Fibroblast of pulmonary artery (primary cell): ENCODE measurements at regions not wholly inside any gene's neighbourhood (a gene's known extent, or its start where the extent isn't known, plus 50 kb on each side); places are given as distances from the start of the nearest gene placed in this dataset.
A peak's percentile ranks its signal among the peaks of the same experiment; 100 is the strongest.

Experiments used
- DNase-seq: peaks from one replicate; pipeline ENCODE4 v3.0.0-alpha.2; 2010; ENCODE audit warnings: low read depth
- H3K4me3 ChIP-seq: replicated peaks from 2 replicates; pipeline ENCODE4 v1.5.1; 2011; ENCODE audit warnings: low read depth, mild to moderate bottlenecking, control low read depth, low read length, moderate library complexity
- TF ChIP-seq, protein P1 (sequence below): IDR thresholded peaks from 2 replicates; pipeline ENCODE4 v1.5.1; 2011; ENCODE audit warnings: mild to moderate bottlenecking, control low read depth, low read length, inconsistent platforms; ENCODE audit errors: missing control alignments

DNA sequence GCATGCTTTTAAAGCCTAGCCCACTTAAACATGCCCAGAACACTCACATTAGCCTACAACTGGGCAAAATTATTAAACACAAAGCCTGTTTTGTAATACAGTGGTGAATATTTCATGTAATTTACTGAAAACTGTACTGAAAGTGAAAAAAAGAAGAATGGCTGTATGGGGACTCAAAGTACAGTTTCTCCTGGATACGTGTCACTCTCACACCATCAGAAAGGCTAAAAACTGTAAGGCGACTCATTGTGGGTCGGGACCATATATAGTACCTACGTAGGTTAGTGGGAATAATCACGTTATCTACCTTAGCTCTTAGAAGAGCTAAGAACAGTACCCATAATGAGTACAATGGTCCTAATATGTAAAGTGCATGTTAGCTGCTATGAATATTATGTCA is 80.2 kb upstream of the SPATA12 start:
- DNase-seq = no peak
- no peak overlapping the region for H3K4me3 ChIP-seq
- TF ChIP-seq, protein P1, sequence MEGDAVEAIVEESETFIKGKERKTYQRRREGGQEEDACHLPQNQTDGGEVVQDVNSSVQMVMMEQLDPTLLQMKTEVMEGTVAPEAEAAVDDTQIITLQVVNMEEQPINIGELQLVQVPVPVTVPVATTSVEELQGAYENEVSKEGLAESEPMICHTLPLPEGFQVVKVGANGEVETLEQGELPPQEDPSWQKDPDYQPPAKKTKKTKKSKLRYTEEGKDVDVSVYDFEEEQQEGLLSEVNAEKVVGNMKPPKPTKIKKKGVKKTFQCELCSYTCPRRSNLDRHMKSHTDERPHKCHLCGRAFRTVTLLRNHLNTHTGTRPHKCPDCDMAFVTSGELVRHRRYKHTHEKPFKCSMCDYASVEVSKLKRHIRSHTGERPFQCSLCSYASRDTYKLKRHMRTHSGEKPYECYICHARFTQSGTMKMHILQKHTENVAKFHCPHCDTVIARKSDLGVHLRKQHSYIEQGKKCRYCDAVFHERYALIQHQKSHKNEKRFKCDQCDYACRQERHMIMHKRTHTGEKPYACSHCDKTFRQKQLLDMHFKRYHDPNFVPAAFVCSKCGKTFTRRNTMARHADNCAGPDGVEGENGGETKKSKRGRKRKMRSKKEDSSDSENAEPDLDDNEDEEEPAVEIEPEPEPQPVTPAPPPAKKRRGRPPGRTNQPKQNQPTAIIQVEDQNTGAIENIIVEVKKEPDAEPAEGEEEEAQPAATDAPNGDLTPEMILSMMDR = no peak

DNA sequence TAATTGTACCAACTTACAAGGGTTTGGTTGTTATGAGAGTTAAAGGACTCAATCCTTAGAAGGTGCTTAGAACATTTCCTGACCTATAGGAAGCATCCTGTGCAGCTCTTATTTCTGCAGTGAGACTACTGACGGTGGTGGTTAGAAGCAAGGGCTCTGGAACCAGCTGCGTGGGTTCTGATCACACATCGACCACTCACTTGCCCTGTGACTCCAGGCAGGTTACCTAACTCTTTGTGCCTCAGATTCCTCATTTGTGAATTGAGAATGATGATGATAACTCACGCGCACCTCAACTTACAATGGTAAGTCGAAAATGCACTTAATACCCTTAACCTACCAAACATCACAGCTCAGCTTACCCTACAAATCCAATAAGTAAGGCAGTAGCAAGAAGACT is 80.7 kb upstream of the SPATA12 start:
- no peak for DNase-seq
- H3K4me3 ChIP-seq = no peak overlapping the region
- TF ChIP-seq, protein P1 = no peak

DNA sequence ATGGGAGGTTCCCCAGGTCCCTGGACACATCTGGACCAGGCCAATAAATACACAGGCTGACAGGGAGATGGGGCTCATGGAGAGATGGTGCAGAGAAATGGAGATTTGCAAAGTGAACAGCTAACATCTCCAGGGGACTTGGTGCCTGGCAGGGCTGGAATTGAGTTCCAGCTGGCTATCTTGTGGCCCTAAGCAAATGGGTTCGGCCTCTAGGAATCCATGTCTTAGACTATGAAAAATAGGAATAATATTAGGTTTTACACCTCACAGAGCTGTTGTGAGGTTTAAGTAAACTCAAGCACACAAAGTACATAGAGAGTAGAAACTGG is 82.9 kb upstream of the SPATA12 start:
- no peak for DNase-seq
- H3K4me3 ChIP-seq = no peak overlapping the region
- TF ChIP-seq, protein P1 = no peak

DNA sequence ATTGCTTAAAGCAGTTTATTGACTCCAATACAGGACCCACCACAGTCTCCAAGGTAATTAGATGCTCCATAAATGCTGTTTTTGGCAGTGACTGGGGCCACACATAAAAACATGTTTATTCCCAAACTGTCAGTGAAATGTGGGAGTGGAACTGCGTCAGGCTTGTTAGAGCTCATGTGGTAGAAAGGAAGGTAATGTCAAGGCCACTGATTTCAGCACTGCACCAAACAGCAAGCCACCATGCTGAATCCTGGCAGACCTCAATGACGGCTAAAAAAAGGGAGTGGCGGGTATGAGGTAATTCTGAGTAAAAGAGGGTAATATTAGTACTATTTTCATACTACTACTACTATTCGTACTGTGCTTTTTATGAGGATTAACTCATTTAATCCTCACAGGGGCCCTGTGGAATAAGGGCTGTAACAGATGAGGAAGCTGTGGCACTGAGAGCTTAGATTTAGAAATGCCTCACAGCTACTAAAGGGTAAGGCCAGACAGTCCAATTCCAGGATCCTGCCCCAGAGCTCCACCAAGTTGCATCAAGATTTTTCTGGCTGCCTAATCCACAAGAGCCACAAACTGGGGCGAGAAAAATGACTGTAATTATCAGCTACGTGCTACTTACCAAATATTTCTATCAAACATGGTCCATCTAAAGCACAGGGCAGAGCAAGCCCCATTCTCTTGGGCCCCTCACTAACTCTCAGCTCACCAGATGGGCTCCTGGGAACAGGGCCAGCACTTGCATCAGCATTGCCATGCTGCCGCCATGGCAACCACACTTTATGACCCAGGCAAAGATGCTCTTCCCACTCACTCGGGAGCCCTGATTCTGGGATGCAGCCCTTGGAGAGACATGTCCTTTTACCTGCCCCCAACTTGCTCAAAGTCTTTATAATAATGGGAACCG is 83.6 kb upstream of the SPATA12 start:
- TF ChIP-seq, protein P1 = no peak
- DNase-seq = peak; percentile 76
- H3K4me3 ChIP-seq = no peak overlapping the region

DNA sequence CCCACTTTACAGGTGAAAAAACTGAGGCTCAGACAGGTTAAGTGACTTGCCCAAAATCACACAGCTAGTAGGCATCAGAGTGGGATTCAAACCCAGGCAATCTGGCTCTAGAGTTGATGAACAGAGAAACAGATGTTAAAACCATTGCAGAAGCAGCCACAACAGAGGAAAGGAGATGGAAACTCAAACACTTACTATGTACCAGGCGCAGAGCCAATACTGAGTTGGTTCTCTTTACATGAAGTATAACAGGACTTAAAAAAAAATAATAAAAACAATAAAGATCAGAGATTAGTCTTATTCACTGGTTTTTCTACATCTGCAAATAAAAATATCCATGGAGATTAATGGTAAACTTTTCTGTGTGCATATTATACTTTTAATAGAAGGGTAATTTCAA is 84.9 kb upstream of the SPATA12 start:
- no peak overlapping the region for H3K4me3 ChIP-seq
- DNase-seq = peak; percentile 59
- TF ChIP-seq, protein P1 = no peak

DNA sequence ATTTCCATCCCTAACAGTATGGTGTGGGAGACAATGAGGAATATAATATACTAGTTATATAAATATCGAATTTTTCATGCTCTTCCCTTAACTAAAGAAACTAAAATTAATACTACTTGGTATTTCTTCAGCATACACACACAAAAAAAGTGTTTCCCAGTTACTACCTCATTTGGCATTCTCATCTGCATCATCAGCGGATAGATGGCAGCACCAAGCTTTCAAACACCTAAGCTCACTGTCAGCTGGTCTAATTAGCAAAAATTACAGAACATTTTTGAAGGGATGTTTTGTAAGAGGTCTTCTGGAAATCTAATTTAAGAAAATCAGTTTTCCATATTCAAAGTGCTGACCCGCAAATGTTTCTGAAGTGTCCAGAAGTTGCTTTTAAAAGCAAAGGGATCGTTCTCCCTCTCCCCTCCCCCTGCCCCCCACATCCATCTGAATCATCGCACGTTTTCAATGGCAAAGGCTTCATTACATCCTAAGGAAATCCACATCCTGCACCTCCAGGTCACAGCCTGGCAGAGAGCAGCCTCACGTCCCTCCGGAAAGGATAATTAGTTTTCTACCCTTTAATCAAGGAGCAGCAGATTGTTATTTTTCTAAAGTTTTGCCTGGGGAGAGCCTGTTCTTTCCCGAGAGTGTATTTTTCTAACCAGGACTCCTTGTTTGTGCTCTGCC is 86.1 kb upstream of the SPATA12 start:
- TF ChIP-seq, protein P1 = no peak
- H3K4me3 ChIP-seq = no peak overlapping the region
- DNase-seq = no peak
